Glomerular endothelial cell (primary cell): ENCODE measurements at regions not wholly inside any gene's neighbourhood (a gene's known extent, or its start where the extent isn't known, plus 50 kb on each side); places are given as distances from the start of the nearest gene placed in this dataset.

ENCODE experiments used
- DNase-seq: peaks from one replicate; pipeline ENCODE4 v3.0.0-alpha.2; 2011; ENCODE audit warnings: low read depth, low spot score; ENCODE audit errors: extremely low read depth

- DNase-seq: no peak
Measured at GRCh38 chr5:8136271-8136670, 267.3 kb downstream of the MTRR start.

GRCh38 chr5:8137941-8138550 lies 269.1 kb downstream of the MTRR start:
- no peak for DNase-seq

GRCh38 chr5:8138884-8139283 lies 269.9 kb downstream of the MTRR start:
- no peak for DNase-seq

GRCh38 chr5:8150791-8151190 lies 281.8 kb downstream of the MTRR start:
- DNase-seq: no peak

GRCh38 chr5:8156706-8157105 lies 287.8 kb downstream of the MTRR start:
- DNase-seq: no peak

GRCh38 chr5:8157320-8157822 lies 288.4 kb downstream of the MTRR start:
- no peak for DNase-seq

GRCh38 chr5:8176101-8176693 lies 307.2 kb downstream of the MTRR start:
- DNase-seq: no peak

- no peak for DNase-seq
Measured at GRCh38 chr5:8184455-8185063, 315.6 kb downstream of the MTRR start.

- DNase-seq: no peak
Measured at GRCh38 chr5:8185852-8186251, 316.9 kb downstream of the MTRR start.

- DNase-seq: no peak
Measured at GRCh38 chr5:8188874-8189565, 320.1 kb downstream of the MTRR start.

- no peak for DNase-seq
Measured at GRCh38 chr5:8192840-8193239, 323.9 kb downstream of the MTRR start.

- no peak for DNase-seq
Measured at GRCh38 chr5:8196061-8196460, 327.1 kb downstream of the MTRR start.

- DNase-seq: no peak
Measured at GRCh38 chr5:8208307-8208706, 339.4 kb downstream of the MTRR start.

- DNase-seq: no peak
Measured at GRCh38 chr5:8209500-8209899, 340.6 kb downstream of the MTRR start.

- DNase-seq: no peak
Measured at GRCh38 chr5:8213701-8214240, 344.8 kb downstream of the MTRR start.

GRCh38 chr5:8216921-8217320 lies 348.0 kb downstream of the MTRR start:
- no peak for DNase-seq

GRCh38 chr5:8226148-8226547 lies 357.2 kb downstream of the MTRR start:
- no peak for DNase-seq

- no peak for DNase-seq
Measured at GRCh38 chr5:8227112-8227511, 358.2 kb downstream of the MTRR start.

GRCh38 chr5:8229551-8229950 lies 360.6 kb downstream of the MTRR start:
- DNase-seq: no peak

- DNase-seq: no peak
Measured at GRCh38 chr5:8230868-8231267, 361.9 kb downstream of the MTRR start.

GRCh38 chr5:8233479-8233878 lies 364.5 kb downstream of the MTRR start:
- DNase-seq: no peak
